ENCODE measurements at regions not wholly inside any gene's neighbourhood (a gene's known extent, or its start where the extent isn't known, plus 50 kb on each side); places are given as distances from the start of the nearest gene placed in this dataset.

- Histone ChIP-seq H3K4me2 (ENCODE audit: low read depth, low read length, poor library complexity, severe bottlenecking) (no peak overlapping the region), H3K9ac (ENCODE audit: low read length) (no peak overlapping the region), H3K79me2 (ENCODE audit: insufficient read depth, low read length) (no peaks in the 10 kb centered on the region), H3K9me2 (replicated peaks; ENCODE audit: insufficient read depth, low read length) (no peaks in the 10 kb centered on the region), H4K20me1 (ENCODE audit: low read depth, low read length) (no peaks in the 10 kb centered on the region), H3K4me3 (ENCODE audit: insufficient read depth, low read length, poor library complexity, severe bottlenecking) (no peak overlapping the region), H2AFZ (ENCODE audit: low read depth, low read length, severe bottlenecking) (no peak overlapping the region), H3F3A (ENCODE audit: insufficient read depth) (no peaks in the 10 kb centered on the region), H3K9me3 (ENCODE audit: insufficient read depth, low read length) (no peaks in the 10 kb centered on the region), H3K27ac (ENCODE audit: low read depth, low read length) (no peak overlapping the region), H3K36me3 (ENCODE audit: low read length) (no peaks in the 10 kb centered on the region), H3K27me3 (ENCODE audit: low read length) (no peaks in the 10 kb centered on the region)
- TF ChIP-seq CTCF (IDR thresholded peaks at IDR 0.05; ENCODE audit: insufficient read depth, low read length, poor library complexity, severe bottlenecking) (no peak), EZH2phosphoT487 (conservative IDR thresholded peaks at IDR 0.05; ENCODE audit: low read length) (no peak)
Measured at GRCh38 chr2:128487650-128488387, 169.2 kb upstream of the HS6ST1 start.

GRCh38 chr2:128488434-128488833 lies 169.8 kb upstream of the HS6ST1 start:
- H3K79me2 ChIP-seq (ENCODE audit: insufficient read depth, low read length) = no peaks in the 10 kb centered on the region
- H3K27me3 ChIP-seq (ENCODE audit: low read length) = no peaks in the 10 kb centered on the region
- H3K36me3 ChIP-seq (ENCODE audit: low read length) = no peaks in the 10 kb centered on the region
- no peaks in the 10 kb centered on the region for H3F3A ChIP-seq (ENCODE audit: insufficient read depth)
- H4K20me1 ChIP-seq (ENCODE audit: low read depth, low read length) = no peaks in the 10 kb centered on the region
- no peaks in the 10 kb centered on the region for H3K9me3 ChIP-seq (ENCODE audit: insufficient read depth, low read length)
- H3K9ac ChIP-seq (ENCODE audit: low read length) = no peak overlapping the region
- no peak overlapping the region for H2AFZ ChIP-seq (ENCODE audit: low read depth, low read length, severe bottlenecking)
- no peak overlapping the region for H3K27ac ChIP-seq (ENCODE audit: low read depth, low read length)
- no peaks in the 10 kb centered on the region for H3K9me2 ChIP-seq (replicated peaks; ENCODE audit: insufficient read depth, low read length)
- H3K4me3 ChIP-seq (ENCODE audit: insufficient read depth, low read length, poor library complexity, severe bottlenecking) = no peak overlapping the region
- TF ChIP-seq EZH2phosphoT487 (conservative IDR thresholded peaks at IDR 0.05; ENCODE audit: low read length) = no peak
- TF ChIP-seq CTCF (IDR thresholded peaks at IDR 0.05; ENCODE audit: insufficient read depth, low read length, poor library complexity, severe bottlenecking) = no peak
- no peak overlapping the region for H3K4me2 ChIP-seq (ENCODE audit: low read depth, low read length, poor library complexity, severe bottlenecking)

- no peaks in the 10 kb centered on the region for H3K27me3 ChIP-seq (ENCODE audit: low read length)
- H3K4me3 ChIP-seq (ENCODE audit: insufficient read depth, low read length, poor library complexity, severe bottlenecking) = no peak overlapping the region
- H3K36me3 ChIP-seq (ENCODE audit: low read length) = no peaks in the 10 kb centered on the region
- H3K4me2 ChIP-seq (ENCODE audit: low read depth, low read length, poor library complexity, severe bottlenecking) = no peak overlapping the region
- no peak overlapping the region for H3K9ac ChIP-seq (ENCODE audit: low read length)
- H3K79me2 ChIP-seq (ENCODE audit: insufficient read depth, low read length) = no peaks in the 10 kb centered on the region
- no peaks in the 10 kb centered on the region for H3F3A ChIP-seq (ENCODE audit: insufficient read depth)
- no peak overlapping the region for H2AFZ ChIP-seq (ENCODE audit: low read depth, low read length, severe bottlenecking)
- H3K9me3 ChIP-seq (ENCODE audit: insufficient read depth, low read length) = no peaks in the 10 kb centered on the region
- no peaks in the 10 kb centered on the region for H4K20me1 ChIP-seq (ENCODE audit: low read depth, low read length)
- H3K9me2 ChIP-seq (replicated peaks; ENCODE audit: insufficient read depth, low read length) = no peaks in the 10 kb centered on the region
- no peak overlapping the region for H3K27ac ChIP-seq (ENCODE audit: low read depth, low read length)
- TF ChIP-seq EZH2phosphoT487 (conservative IDR thresholded peaks at IDR 0.05; ENCODE audit: low read length) = no peak
- no peak for TF ChIP-seq CTCF (IDR thresholded peaks at IDR 0.05; ENCODE audit: insufficient read depth, low read length, poor library complexity, severe bottlenecking)
Measured at GRCh38 chr2:128489526-128490273, 171.0 kb upstream of the HS6ST1 start.
